Spinal cord (tissue), 9 donors: ENCODE measurements at regions not wholly inside any gene's neighbourhood (a gene's known extent, or its start where the extent isn't known, plus 50 kb on each side); places are given as distances from the start of the nearest gene placed in this dataset.

Source experiments
- DNase-seq, 6 donors: peaks; one replicate each; pipeline versions ENCODE4 v3.0.0 to v3.0.0-alpha.2; 2013 to 2015; ENCODE audit warnings: low spot score in 6 of 6, low read depth in 4 of 6
- H3K27ac ChIP-seq: one replicate; pipeline ENCODE4 v1.5.1; 2013; ENCODE audit warnings: low read depth, low read length, control low read depth
- H3K27me3 ChIP-seq: one replicate; pipeline ENCODE4 v1.6.1; 2013; ENCODE audit warnings: low read length; ENCODE audit not compliant: control insufficient read depth, insufficient read depth
- H3K36me3 ChIP-seq: one replicate; pipeline ENCODE4 v1.6.1; 2013; ENCODE audit warnings: low read length; ENCODE audit not compliant: control insufficient read depth, insufficient read depth
- H3K4me1 ChIP-seq: one replicate; pipeline ENCODE4 v1.6.1; 2013; ENCODE audit warnings: low read length; ENCODE audit not compliant: control insufficient read depth, insufficient read depth
- H3K4me3 ChIP-seq: one replicate; pipeline ENCODE4 v1.5.1; 2013; ENCODE audit warnings: low read depth, low read length, control low read depth
- H3K9me3 ChIP-seq: one replicate; pipeline ENCODE4 v1.6.1; 2013; ENCODE audit warnings: low read length; ENCODE audit not compliant: control insufficient read depth, insufficient read depth
- WGBS: methylation state at CpG from one replicate; pipeline ENCODE4 v1.1.5; 2013; ENCODE audit warnings: missing lambda C conversion rate; ENCODE audit not compliant: insufficient coverage; 5-methylcytosine and 5-hydroxymethylcytosine counted together
- donor health status: healthy.

GRCh38 chr11:130692220-130692619, 224.1 kb downstream of the SNX19 start:
- Histone ChIP-seq H3K4me3 (no peak overlapping the region), H3K27me3 (no peaks in the 10 kb centered on the region), H3K9me3 (no peaks in the 10 kb centered on the region), H3K36me3 (no peaks in the 10 kb centered on the region), H3K27ac (no peak overlapping the region), H3K4me1 (no peaks in the 10 kb centered on the region)
- WGBS = 95% methylated on average over 3 of the region's 4 CpGs
- no peak for DNase-seq

DNA sequence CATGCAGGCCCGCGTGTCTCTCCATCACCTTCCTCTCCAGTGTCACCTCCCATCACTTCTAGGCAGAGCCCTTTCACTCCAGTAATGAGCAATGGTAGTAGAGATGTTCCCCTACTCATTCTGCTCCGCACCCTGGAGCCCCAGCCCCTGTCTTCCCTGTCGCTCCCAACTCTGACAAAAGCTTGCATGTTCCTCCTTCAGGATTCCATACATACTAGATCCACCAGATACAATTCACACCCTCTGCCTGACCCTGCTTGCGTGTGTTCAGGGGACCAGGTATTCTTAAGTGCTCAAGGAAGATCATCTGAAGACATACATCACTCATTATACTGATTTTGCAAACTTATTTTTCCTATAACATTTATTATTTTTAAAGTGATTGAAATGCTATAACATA, 222.7 kb downstream of the SNX19 start:
- no peak for DNase-seq
- no peak overlapping the region for H3K27ac ChIP-seq
- H3K4me3 ChIP-seq = no peak overlapping the region
- H3K4me1 ChIP-seq = no peaks in the 10 kb centered on the region
- 78% methylated on average over 5 of the region's 5 CpGs for WGBS
- no peaks in the 10 kb centered on the region for H3K9me3 ChIP-seq
- no peaks in the 10 kb centered on the region for H3K36me3 ChIP-seq
- no peaks in the 10 kb centered on the region for H3K27me3 ChIP-seq

GRCh38 chr11:130694488-130695045, 221.7 kb downstream of the SNX19 start:
- no peak for DNase-seq
- WGBS = 62% methylated on average over 4 of the region's 5 CpGs
- no peak overlapping the region for H3K27ac ChIP-seq
- H3K4me3 ChIP-seq = no peak overlapping the region
- H3K36me3 ChIP-seq = no peaks in the 10 kb centered on the region
- no peaks in the 10 kb centered on the region for H3K27me3 ChIP-seq
- H3K4me1 ChIP-seq = no peaks in the 10 kb centered on the region
- no peaks in the 10 kb centered on the region for H3K9me3 ChIP-seq

DNA sequence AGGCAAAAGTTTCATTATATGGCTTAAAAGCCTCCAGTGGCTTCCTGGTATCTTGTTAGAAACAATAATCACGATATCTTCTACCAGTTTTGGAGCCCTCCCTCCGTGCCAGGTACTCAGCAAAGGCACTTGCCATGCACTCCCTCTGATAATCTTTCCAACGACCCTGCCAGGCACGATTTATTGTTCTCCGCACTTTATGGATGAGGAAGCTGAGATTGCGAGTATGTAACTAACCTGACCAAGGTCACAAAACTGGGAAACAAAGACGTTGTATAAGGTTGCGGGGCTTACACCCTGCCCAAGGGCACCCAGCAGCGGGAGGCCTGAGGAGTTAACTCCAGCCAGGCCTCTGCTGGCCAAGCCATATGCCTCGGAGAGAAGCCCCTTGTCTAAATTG, 218.1 kb downstream of the SNX19 start:
- Histone ChIP-seq H3K9me3 (no peaks in the 10 kb centered on the region), H3K4me1 (no peaks in the 10 kb centered on the region), H3K4me3 (no peak overlapping the region), H3K27me3 (no peaks in the 10 kb centered on the region), H3K36me3 (no peaks in the 10 kb centered on the region), H3K27ac (no peak overlapping the region)
- DNase-seq = no peak
- 87% methylated on average over 9 of the region's 10 CpGs for WGBS

GRCh38 chr11:130699561-130699960, 216.7 kb downstream of the SNX19 start:
- no peak overlapping the region for H3K27ac ChIP-seq
- no peaks in the 10 kb centered on the region for H3K36me3 ChIP-seq
- H3K4me1 ChIP-seq = no peaks in the 10 kb centered on the region
- H3K9me3 ChIP-seq = no peaks in the 10 kb centered on the region
- H3K4me3 ChIP-seq = no peak overlapping the region
- DNase-seq = no peak
- H3K27me3 ChIP-seq = no peaks in the 10 kb centered on the region
- 92% methylated on average over 7 of the region's 7 CpGs for WGBS

- Histone ChIP-seq H3K36me3 (no peaks in the 10 kb centered on the region), H3K27me3 (no peaks in the 10 kb centered on the region), H3K4me1 (no peaks in the 10 kb centered on the region), H3K4me3 (no peak overlapping the region), H3K9me3 (no peaks in the 10 kb centered on the region), H3K27ac (no peak overlapping the region)
- no peak for DNase-seq
These were observed 216.2 kb downstream of the SNX19 start for GRCh38 chr11:130700092-130700491.

DNA sequence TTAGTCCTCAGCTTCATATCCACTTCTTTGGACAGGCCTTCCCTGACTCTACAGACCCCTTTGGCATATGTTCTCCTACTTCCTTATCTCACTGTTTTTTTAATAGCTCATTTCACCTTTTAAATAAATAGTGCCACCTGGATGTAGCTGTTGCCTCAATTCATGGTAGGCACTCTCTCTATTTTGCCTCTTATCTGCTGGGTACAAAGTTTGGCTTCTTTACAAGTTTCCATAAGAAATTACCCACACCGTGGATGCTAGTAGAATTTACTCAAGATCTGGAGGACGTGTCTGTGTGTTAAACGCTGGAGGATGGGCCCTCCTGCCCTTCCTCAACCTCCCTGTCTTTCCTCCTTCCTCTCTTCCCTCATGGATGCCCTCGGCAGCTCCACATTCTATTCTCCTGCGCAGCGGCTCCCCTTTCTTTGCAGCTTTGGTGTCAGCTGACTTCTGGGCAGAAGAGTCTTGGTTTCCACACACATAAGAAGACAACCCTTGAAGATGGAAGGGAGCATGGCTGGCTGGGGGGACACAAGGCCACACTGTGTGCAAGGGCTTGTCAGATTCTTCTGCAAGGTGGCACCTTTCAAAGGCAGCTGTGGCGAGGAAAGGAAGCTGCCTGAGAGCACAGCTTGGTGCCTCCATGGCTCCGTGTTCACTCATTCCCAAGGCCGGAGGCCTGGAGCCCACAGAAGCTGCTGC, 212.6 kb downstream of the SNX19 start:
- WGBS = 98% methylated on average over 6 of the region's 9 CpGs
- Histone ChIP-seq H3K4me3 (no peak overlapping the region), H3K4me1 (no peaks in the 10 kb centered on the region), H3K36me3 (no peaks in the 10 kb centered on the region), H3K27ac (no peak overlapping the region), H3K9me3 (no peaks in the 10 kb centered on the region), H3K27me3 (no peaks in the 10 kb centered on the region)
- DNase-seq = no peak

DNA sequence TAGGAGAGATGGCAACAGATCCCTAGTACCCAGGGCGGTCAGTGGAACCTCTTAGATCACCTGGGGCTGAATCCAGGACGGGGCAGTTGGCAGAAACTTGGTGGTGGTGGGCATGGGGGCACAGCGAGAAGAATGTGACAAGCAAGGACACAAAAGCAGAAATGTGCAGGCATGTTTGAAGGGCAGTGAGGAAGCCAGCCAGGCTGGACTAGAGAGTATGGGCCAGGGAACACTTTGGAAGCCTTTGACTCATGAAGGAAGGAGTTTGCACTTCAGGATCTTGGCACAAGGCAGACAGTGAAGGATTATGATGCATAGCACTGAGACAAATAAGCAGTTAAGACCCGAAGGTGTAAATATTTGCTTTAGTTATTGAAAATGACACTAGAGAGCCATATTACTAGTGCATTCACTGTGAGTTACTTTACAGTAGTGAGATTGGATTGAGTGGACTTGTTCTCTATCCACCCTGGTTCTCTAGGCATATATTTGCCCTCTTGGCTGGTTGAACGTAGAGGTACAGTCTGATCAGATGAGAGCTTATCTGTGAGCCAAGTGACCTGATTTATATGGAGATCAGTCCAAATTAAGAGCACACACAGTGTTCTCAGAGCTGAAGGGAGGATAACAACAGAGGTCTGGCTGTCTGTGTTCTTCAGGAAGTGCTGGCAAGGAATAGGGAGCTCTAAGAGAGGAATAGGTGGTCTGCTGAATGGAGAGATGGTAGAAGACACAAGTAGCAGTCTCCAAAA, 210.4 kb downstream of the SNX19 start:
- no peaks in the 10 kb centered on the region for H3K36me3 ChIP-seq
- no peaks in the 10 kb centered on the region for H3K9me3 ChIP-seq
- H3K27me3 ChIP-seq = no peaks in the 10 kb centered on the region
- H3K27ac ChIP-seq = no peak overlapping the region
- H3K4me1 ChIP-seq = no peaks in the 10 kb centered on the region
- DNase-seq = no peak
- no peak overlapping the region for H3K4me3 ChIP-seq
- 84% methylated on average over 5 of the region's 5 CpGs for WGBS

DNA sequence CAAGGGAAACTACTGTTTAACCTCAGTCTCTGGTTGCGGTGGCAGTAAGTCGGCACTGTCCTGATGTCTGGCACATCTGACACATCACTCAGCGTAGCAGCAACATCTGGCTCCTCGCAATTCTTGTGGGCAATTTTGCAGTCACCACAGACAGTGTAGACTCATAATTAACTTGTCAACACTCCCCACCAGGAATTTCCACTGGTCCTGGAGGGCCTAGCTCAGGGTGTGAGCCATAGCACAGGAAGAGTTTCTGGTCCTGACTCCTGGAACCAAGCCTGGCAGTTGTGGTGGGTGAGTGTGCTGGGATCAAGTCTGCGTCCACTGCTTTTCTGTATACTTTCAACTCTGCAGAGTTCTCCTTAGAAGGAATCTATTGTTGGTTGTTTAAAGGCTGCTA, 209.7 kb downstream of the SNX19 start:
- no peak for DNase-seq
- Histone ChIP-seq H3K27ac (no peak overlapping the region), H3K4me3 (no peak overlapping the region), H3K27me3 (no peaks in the 10 kb centered on the region), H3K36me3 (no peaks in the 10 kb centered on the region), H3K9me3 (no peaks in the 10 kb centered on the region), H3K4me1 (no peaks in the 10 kb centered on the region)
- 100% methylated on average over 4 of the region's 5 CpGs for WGBS

- Histone ChIP-seq H3K27me3 (no peaks in the 10 kb centered on the region), H3K9me3 (no peaks in the 10 kb centered on the region), H3K4me3 (no peak overlapping the region), H3K4me1 (no peaks in the 10 kb centered on the region), H3K27ac (no peak overlapping the region), H3K36me3 (no peaks in the 10 kb centered on the region)
- no CpG with 5 or more reads among the region's 4 CpGs for WGBS
- DNase-seq = no peak
These were observed 209.1 kb downstream of the SNX19 start for GRCh38 chr11:130707217-130707616.
